Activated CD8-positive, alpha-beta memory T cell treated with anti-CD3 and anti-CD28 coated beads, Interleukin-2, amount 50 U/mL, for 1 hour (primary cell): ENCODE measurements at regions not wholly inside any gene's neighbourhood (a gene's known extent, or its start where the extent isn't known, plus 50 kb on each side); places are given as distances from the start of the nearest gene placed in this dataset.
"Not testable (repeated sequence)": the region's sequence is repeated elsewhere in the genome, so short reads cannot be mapped to it uniquely, and the experiment has no call there.

Experiments
- DNase-seq: peaks from one replicate; pipeline ENCODE4 v3.0.0-alpha.2; 2020; ENCODE audit errors: extremely low read depth

- no peak for DNase-seq
Measured at GRCh38 chr13:70518081-70518480, 409.8 kb upstream of the KLHL1 start.

DNA sequence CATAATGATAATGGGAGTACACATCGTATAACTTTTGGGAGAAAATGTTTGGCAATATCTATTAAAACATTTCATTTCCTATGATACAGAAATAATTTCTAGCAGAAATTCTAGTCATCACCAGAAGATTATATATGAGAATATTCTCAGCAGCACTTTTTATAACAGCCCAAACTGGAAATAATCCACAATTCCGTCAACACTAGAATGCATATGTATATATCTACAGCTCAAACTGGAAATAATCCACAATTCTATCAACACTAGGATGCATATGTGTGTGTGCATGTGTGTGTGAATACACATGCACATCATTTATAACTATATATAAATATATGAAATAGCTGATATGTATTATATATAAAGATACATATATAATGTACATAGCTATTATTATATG is 408.0 kb upstream of the KLHL1 start:
- no peak for DNase-seq

GRCh38 chr13:70511861-70512417 is 403.7 kb upstream of the KLHL1 start:
- DNase-seq = not testable (repeated sequence)

DNA sequence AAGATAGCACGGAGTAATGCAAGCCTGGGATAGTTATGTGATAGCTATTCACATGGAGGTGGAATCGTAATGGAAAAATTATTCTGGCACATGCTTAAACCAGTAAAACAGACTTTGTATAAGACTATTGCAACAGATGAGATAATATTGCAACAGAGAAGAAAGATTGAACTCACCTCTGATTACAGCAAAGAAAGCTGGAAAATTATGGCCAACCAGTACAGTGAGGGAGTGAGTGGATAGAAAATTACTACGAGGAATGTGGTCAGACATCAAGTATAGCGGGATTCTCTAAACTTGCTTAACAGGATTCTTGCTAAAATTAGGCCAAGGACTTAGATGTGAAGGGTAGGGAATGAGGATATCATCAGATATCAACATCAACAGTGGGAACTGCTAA is 397.6 kb upstream of the KLHL1 start:
- no peak for DNase-seq

GRCh38 chr13:70502944-70503343 is 394.7 kb upstream of the KLHL1 start:
- no peak for DNase-seq

DNA sequence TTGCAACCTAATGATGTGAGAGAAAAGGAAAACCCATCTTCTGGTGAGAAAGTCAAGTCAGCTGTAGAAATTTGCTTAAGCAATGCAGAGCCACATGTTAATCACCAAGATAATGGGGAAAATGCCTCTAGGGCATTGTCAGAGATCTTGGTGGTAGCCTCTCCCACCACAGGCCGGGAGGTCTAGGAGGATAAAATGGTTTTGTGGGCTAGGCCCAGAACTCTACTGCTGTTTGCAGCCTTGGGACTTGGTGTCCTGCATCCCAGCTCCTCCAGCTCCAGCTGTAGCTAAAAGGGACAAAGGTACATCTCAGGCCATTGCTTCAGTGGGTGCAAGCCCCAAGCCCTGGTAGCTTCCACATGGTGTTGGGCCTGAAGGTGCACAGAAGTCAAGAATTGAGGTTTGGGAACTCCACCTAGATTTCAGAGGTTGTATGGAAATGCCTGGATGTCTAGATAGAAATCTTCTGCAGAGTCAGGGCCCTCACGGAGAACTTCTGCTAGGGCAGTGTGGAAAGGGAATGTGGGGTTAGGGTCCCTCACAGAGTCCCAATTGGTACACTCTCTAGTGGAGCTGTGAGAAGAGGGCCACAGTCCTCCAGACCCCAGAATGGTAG is 382.2 kb upstream of the KLHL1 start:
- no peak for DNase-seq

GRCh38 chr13:70484931-70485330 is 376.7 kb upstream of the KLHL1 start:
- DNase-seq = no peak

- no peak for DNase-seq
Measured at GRCh38 chr13:70483599-70484276, 375.5 kb upstream of the KLHL1 start.

GRCh38 chr13:70473907-70474306 is 365.7 kb upstream of the KLHL1 start:
- no peak for DNase-seq

DNA sequence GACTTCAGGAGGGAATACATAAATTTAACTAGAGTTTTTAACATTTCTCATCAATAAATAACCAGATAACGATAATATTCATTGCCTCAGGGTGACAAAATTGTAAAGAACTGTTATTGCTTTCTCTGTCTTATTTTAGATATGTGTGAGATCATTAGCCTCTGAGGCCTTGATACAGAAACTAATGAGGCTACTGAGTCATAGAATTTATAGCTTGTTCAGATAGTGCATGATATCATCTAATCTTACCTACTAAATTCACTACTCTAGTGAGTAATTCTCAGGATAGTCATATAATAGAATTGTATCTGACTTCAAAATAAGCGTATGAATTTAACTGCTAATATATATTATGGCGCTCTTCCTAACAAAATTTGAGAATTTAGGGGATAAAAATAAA is 360.8 kb upstream of the KLHL1 start:
- no peak for DNase-seq

DNA sequence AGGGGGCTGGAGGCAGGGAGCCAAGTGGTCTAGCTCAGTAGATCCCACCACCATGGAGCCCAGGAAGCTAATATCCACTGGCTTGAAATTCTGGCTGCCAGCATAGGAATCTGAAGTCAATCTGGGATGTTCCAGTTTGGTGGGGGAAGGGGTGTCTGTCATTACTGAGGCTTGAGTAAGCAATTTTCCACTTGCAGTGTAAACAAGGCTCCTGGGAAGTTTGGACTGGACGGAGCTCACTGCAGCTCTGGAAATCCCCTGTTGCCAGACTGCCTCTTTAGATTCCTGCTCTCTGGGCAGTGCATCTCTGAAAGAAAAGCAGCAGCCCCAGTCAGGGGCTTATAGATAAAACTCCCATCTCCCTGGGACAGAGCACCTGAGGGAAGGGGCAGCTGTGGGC is 349.2 kb upstream of the KLHL1 start:
- DNase-seq = no peak

- no peak for DNase-seq
Measured at GRCh38 chr13:70448820-70449219, 340.6 kb upstream of the KLHL1 start.

GRCh38 chr13:70432276-70432805 is 324.1 kb upstream of the KLHL1 start:
- no peak for DNase-seq

- DNase-seq = no peak
Measured at GRCh38 chr13:70430256-70430655, 322.0 kb upstream of the KLHL1 start.

DNA sequence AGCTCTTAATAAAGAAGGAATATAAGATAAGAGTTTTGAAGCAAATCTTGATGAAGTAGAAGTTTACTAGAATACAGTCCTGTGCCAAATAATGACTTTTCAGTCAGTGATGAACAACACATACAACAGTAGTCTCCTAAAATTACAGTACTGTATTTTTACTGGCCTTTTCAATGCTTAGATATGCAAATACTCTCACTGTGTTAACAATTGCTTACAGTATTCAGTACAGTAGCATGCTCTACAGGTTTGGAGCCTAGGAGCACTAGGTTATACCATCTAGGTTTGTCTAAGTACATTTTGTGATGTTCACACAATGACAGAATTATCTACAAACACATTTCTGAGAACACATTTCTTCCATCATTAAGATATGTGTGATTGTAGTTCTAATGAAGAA is 316.7 kb upstream of the KLHL1 start:
- no peak for DNase-seq

DNA sequence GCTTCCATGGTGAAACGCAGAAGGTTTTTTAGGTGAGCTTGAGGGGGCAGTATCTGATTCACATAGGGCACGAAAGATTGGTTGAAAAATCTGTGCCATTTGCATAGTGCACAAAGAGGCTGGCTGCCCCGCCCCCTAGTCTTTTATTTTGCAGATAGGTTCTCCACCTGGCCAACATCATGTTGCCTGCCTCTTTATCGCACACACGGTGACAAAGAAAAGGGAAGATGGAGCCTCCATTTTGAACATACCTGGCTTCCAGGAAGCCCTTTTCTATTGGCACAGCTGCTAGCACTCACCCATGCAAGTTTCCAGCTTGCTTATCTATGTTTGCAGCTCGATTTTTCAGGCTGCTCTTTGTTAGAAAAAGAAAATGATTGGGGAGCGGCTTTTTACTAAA is 316.2 kb upstream of the KLHL1 start:
- no peak for DNase-seq

DNA sequence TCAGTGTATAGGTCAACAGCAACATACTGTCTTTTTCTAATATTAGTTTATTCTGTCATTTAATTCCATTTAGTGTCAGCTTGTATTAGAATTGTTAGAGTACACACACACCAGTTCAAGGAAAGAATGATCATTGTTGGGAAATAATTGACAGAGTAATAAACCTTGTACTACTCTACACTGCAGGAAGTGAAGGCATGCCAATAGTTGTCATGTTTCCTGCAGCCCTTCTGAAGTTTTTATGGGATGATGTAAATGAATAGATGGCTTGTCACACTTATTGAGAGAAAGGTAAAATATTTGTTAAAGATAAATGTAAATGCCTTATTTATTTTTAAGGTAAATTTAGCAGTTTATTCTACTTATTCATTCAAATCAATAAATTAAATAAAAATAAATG is 306.9 kb upstream of the KLHL1 start:
- DNase-seq = no peak

- no peak for DNase-seq
Measured at GRCh38 chr13:70408865-70409264, 300.6 kb upstream of the KLHL1 start.

GRCh38 chr13:70407486-70407885 is 299.2 kb upstream of the KLHL1 start:
- DNase-seq = no peak

DNA sequence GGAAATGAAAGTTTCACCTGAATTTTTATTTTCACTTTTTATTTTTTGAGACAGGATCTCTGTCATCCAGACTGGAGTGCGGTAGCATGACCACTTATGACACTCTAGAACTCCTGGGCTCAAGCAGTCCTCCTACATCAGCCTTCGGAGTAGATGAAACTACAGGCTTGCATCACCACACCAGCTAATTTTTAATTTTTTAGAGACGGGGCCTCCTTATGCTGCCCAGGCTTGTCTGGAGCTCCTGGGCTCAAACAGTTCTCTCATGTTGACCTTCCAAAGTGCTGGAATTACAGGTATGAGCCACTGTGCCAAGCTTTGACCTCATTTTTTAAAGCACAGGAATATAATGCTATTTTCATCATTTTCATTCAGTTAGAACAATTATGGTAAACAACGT is 297.0 kb upstream of the KLHL1 start:
- DNase-seq = no peak

GRCh38 chr13:70394031-70394548 is 285.8 kb upstream of the KLHL1 start:
- no peak for DNase-seq

- no peak for DNase-seq
Measured at GRCh38 chr13:70391678-70392077, 283.4 kb upstream of the KLHL1 start.

DNA sequence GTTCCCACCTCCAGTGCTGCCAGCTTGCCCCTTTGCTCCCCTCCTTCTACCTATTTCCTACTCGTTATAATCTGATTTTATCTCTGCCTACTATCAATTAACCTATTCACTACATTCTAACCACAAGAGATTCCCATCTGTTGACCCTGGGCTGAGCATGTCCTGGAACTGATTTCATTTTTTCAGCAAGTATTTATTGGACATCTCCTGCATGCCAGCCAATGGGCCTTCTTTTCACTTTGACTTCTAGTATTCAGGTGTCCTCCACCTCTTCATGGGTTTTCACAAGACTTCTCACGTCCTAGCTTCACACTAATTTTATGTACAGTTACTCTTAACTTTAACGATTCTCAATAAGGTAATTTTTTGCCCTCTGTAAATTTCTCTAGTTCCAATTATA is 282.7 kb upstream of the KLHL1 start:
- no peak for DNase-seq
